Uterus (tissue), 2 donors: ENCODE measurements at regions not wholly inside any gene's neighbourhood (a gene's known extent, or its start where the extent isn't known, plus 50 kb on each side); places are given as distances from the start of the nearest gene placed in this dataset.

Experiments
- POLR2A ChIP-seq, 2 donors: fragments of 450-650 bp; IDR thresholded peaks; one replicate each; pipeline ENCODE4 v1.6.1; 2016; ENCODE audit warnings: antibody characterized with exemption in 2 of 2, mild to moderate bottlenecking in 1 of 2, moderate library complexity in 1 of 2
- TF ChIP-seq, protein P1 (sequence below), 4 experiments: fragments of 200-600 bp in 2 of 4; fragments of 450-650 bp in 2 of 4; sonication (generic) in 2 of 4; IDR thresholded peaks; one replicate each; pipeline ENCODE4 v1.5.1; 2016 to 2019; ENCODE audit warnings: antibody characterized with exemption in 4 of 4, mild to moderate bottlenecking in 2 of 4, moderate library complexity in 1 of 4

DNA sequence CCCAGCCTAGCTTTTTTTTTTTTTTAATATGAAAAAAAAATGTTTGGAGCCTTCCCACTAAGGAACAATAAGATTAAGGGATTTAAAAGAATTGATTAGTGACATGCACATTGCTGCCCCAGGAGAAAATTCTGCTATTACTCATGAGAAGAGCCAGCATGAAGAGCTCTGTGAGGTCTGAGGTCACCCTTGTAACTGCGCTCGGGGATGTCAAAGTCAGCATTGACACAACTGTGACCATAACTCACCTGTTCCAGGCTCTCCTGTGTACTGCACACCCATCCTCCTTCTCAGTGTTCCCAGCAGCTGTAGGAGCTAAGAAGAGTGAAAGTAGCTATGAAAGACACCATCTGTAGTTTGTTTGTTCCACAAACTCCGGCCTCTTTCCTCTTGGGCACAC is 109.8 kb upstream of the FGF3 start:
- TF ChIP-seq, protein P1, sequence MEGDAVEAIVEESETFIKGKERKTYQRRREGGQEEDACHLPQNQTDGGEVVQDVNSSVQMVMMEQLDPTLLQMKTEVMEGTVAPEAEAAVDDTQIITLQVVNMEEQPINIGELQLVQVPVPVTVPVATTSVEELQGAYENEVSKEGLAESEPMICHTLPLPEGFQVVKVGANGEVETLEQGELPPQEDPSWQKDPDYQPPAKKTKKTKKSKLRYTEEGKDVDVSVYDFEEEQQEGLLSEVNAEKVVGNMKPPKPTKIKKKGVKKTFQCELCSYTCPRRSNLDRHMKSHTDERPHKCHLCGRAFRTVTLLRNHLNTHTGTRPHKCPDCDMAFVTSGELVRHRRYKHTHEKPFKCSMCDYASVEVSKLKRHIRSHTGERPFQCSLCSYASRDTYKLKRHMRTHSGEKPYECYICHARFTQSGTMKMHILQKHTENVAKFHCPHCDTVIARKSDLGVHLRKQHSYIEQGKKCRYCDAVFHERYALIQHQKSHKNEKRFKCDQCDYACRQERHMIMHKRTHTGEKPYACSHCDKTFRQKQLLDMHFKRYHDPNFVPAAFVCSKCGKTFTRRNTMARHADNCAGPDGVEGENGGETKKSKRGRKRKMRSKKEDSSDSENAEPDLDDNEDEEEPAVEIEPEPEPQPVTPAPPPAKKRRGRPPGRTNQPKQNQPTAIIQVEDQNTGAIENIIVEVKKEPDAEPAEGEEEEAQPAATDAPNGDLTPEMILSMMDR (IDR thresholded peaks at IDR 0.05) = no peak
- TF ChIP-seq POLR2A (IDR thresholded peaks at IDR 0.05) = no peak
